ENCODE measurements at regions not wholly inside any gene's neighbourhood (a gene's known extent, or its start where the extent isn't known, plus 50 kb on each side); places are given as distances from the start of the nearest gene placed in this dataset.

- TF ChIP-seq CSRNP3 (CRISPR knock-in tag; IDR thresholded peaks at IDR 0.05): no peak
- no peak for TF ChIP-seq PATZ1 (CRISPR knock-in tag; IDR thresholded peaks at IDR 0.05; ENCODE audit: borderline replicate concordance)
- TF ChIP-seq CSDC2 (CRISPR knock-in tag; IDR thresholded peaks at IDR 0.05): no peak
Observed at GRCh38 chr12:111188436-111188835, 180.5 kb downstream of the PHETA1 start.
